ENCODE measurements at regions not wholly inside any gene's neighbourhood (a gene's known extent, or its start where the extent isn't known, plus 50 kb on each side); places are given as distances from the start of the nearest gene placed in this dataset.
A peak's percentile ranks its signal among the peaks of the same experiment; 100 is the strongest.

DNA sequence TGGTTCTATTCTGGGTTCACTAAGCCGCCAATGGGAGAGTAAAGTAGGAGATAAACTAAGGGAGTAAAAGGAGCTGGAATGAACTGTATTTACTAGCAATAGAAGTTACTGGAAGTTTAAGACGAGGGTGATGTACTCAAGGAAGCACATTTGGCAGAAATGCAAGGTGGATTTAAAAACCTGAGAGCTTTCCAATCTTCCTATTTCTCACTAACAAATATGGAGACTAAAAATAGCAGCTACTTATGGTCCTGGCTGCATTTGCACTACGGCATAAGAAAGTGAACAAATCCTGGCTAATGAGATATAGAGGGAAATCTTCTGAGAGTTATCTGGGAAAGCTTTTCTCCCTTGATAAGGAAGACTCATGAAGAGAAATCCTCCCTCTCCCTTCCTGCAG is 153.4 kb downstream of the TMEM161B start:
- Histone ChIP-seq H3K4me3 (no peak overlapping the region), H3K4me2 (no peak overlapping the region), H3K27ac (ENCODE audit: low read depth) (no peak overlapping the region), H3K27me3 (ENCODE audit: insufficient read depth) (no peaks in the 10 kb centered on the region), H3K4me1 (ENCODE audit: insufficient read depth) (no peaks in the 10 kb centered on the region; the same call in 1 of the 2 replicates), H3K9me2 (ENCODE audit: insufficient read depth) (no peaks in the 10 kb centered on the region), H3F3A (replicated peaks; ENCODE audit: low read depth) (no peaks in the 10 kb centered on the region), H3K79me2 (replicated peaks; ENCODE audit: insufficient read depth) (no peaks in the 10 kb centered on the region), H3K36me3 (ENCODE audit: insufficient read depth) (no peaks in the 10 kb centered on the region), H4K20me1 (replicated peaks; ENCODE audit: insufficient read depth) (no peaks in the 10 kb centered on the region), H2AFZ (peak overlapping the region; percentile 67)
- Mint-ChIP-seq H3K4me1 (no peaks in the 10 kb centered on the region), H3K27ac (no peak overlapping the region), H3K9me3 (no peaks in the 10 kb centered on the region), H3K4me3 (no peak overlapping the region), H3K27me3 (ENCODE audit: insufficient read depth, low read depth, poor library complexity) (no peaks in the 10 kb centered on the region), H3K36me3 (ENCODE audit: low read depth) (no peaks in the 10 kb centered on the region)
- DNase-seq (ENCODE audit: low spot score) (no peak), ATAC-seq (no peak)
- TF ChIP-seq, protein P1, sequence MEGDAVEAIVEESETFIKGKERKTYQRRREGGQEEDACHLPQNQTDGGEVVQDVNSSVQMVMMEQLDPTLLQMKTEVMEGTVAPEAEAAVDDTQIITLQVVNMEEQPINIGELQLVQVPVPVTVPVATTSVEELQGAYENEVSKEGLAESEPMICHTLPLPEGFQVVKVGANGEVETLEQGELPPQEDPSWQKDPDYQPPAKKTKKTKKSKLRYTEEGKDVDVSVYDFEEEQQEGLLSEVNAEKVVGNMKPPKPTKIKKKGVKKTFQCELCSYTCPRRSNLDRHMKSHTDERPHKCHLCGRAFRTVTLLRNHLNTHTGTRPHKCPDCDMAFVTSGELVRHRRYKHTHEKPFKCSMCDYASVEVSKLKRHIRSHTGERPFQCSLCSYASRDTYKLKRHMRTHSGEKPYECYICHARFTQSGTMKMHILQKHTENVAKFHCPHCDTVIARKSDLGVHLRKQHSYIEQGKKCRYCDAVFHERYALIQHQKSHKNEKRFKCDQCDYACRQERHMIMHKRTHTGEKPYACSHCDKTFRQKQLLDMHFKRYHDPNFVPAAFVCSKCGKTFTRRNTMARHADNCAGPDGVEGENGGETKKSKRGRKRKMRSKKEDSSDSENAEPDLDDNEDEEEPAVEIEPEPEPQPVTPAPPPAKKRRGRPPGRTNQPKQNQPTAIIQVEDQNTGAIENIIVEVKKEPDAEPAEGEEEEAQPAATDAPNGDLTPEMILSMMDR (conservative IDR thresholded peaks at IDR 0.05; ENCODE audit: low read depth in 2 of 2): no peak
- TF ChIP-seq, protein P2, sequence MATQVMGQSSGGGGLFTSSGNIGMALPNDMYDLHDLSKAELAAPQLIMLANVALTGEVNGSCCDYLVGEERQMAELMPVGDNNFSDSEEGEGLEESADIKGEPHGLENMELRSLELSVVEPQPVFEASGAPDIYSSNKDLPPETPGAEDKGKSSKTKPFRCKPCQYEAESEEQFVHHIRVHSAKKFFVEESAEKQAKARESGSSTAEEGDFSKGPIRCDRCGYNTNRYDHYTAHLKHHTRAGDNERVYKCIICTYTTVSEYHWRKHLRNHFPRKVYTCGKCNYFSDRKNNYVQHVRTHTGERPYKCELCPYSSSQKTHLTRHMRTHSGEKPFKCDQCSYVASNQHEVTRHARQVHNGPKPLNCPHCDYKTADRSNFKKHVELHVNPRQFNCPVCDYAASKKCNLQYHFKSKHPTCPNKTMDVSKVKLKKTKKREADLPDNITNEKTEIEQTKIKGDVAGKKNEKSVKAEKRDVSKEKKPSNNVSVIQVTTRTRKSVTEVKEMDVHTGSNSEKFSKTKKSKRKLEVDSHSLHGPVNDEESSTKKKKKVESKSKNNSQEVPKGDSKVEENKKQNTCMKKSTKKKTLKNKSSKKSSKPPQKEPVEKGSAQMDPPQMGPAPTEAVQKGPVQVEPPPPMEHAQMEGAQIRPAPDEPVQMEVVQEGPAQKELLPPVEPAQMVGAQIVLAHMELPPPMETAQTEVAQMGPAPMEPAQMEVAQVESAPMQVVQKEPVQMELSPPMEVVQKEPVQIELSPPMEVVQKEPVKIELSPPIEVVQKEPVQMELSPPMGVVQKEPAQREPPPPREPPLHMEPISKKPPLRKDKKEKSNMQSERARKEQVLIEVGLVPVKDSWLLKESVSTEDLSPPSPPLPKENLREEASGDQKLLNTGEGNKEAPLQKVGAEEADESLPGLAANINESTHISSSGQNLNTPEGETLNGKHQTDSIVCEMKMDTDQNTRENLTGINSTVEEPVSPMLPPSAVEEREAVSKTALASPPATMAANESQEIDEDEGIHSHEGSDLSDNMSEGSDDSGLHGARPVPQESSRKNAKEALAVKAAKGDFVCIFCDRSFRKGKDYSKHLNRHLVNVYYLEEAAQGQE (IDR thresholded peaks at IDR 0.05; ENCODE audit: unreplicated experiment): no peak
- TF ChIP-seq STAT1 (IDR thresholded peaks at IDR 0.05; ENCODE audit: unreplicated experiment): no peak
- TF ChIP-seq, protein P3, sequence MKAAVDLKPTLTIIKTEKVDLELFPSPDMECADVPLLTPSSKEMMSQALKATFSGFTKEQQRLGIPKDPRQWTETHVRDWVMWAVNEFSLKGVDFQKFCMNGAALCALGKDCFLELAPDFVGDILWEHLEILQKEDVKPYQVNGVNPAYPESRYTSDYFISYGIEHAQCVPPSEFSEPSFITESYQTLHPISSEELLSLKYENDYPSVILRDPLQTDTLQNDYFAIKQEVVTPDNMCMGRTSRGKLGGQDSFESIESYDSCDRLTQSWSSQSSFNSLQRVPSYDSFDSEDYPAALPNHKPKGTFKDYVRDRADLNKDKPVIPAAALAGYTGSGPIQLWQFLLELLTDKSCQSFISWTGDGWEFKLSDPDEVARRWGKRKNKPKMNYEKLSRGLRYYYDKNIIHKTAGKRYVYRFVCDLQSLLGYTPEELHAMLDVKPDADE (IDR thresholded peaks at IDR 0.05): no peak
- TF ChIP-seq ZNF114 (CRISPR knock-in tag; IDR thresholded peaks at IDR 0.05): no peak
- TF ChIP-seq EZH2 (IDR thresholded peaks at IDR 0.05; ENCODE audit: low read depth, unreplicated experiment): no peak
- TF ChIP-seq NANOG (IDR thresholded peaks at IDR 0.05; ENCODE audit: borderline replicate concordance): no peak
- no peak for TF ChIP-seq POLR2AphosphoS5 (IDR thresholded peaks at IDR 0.05; ENCODE audit: low read depth)
- no peak for TF ChIP-seq EZH2phosphoT487 (IDR thresholded peaks at IDR 0.05; ENCODE audit: unreplicated experiment)
- TF ChIP-seq JUNB (IDR thresholded peaks at IDR 0.05; ENCODE audit: unreplicated experiment): no peak
- no peak for TF ChIP-seq CREB1 (CRISPR knock-in tag; IDR thresholded peaks at IDR 0.05; ENCODE audit: low read depth)
- TF ChIP-seq ZNF331 (CRISPR knock-in tag; IDR thresholded peaks at IDR 0.05; ENCODE audit: low read depth): no peak
- TF ChIP-seq, protein P4, sequence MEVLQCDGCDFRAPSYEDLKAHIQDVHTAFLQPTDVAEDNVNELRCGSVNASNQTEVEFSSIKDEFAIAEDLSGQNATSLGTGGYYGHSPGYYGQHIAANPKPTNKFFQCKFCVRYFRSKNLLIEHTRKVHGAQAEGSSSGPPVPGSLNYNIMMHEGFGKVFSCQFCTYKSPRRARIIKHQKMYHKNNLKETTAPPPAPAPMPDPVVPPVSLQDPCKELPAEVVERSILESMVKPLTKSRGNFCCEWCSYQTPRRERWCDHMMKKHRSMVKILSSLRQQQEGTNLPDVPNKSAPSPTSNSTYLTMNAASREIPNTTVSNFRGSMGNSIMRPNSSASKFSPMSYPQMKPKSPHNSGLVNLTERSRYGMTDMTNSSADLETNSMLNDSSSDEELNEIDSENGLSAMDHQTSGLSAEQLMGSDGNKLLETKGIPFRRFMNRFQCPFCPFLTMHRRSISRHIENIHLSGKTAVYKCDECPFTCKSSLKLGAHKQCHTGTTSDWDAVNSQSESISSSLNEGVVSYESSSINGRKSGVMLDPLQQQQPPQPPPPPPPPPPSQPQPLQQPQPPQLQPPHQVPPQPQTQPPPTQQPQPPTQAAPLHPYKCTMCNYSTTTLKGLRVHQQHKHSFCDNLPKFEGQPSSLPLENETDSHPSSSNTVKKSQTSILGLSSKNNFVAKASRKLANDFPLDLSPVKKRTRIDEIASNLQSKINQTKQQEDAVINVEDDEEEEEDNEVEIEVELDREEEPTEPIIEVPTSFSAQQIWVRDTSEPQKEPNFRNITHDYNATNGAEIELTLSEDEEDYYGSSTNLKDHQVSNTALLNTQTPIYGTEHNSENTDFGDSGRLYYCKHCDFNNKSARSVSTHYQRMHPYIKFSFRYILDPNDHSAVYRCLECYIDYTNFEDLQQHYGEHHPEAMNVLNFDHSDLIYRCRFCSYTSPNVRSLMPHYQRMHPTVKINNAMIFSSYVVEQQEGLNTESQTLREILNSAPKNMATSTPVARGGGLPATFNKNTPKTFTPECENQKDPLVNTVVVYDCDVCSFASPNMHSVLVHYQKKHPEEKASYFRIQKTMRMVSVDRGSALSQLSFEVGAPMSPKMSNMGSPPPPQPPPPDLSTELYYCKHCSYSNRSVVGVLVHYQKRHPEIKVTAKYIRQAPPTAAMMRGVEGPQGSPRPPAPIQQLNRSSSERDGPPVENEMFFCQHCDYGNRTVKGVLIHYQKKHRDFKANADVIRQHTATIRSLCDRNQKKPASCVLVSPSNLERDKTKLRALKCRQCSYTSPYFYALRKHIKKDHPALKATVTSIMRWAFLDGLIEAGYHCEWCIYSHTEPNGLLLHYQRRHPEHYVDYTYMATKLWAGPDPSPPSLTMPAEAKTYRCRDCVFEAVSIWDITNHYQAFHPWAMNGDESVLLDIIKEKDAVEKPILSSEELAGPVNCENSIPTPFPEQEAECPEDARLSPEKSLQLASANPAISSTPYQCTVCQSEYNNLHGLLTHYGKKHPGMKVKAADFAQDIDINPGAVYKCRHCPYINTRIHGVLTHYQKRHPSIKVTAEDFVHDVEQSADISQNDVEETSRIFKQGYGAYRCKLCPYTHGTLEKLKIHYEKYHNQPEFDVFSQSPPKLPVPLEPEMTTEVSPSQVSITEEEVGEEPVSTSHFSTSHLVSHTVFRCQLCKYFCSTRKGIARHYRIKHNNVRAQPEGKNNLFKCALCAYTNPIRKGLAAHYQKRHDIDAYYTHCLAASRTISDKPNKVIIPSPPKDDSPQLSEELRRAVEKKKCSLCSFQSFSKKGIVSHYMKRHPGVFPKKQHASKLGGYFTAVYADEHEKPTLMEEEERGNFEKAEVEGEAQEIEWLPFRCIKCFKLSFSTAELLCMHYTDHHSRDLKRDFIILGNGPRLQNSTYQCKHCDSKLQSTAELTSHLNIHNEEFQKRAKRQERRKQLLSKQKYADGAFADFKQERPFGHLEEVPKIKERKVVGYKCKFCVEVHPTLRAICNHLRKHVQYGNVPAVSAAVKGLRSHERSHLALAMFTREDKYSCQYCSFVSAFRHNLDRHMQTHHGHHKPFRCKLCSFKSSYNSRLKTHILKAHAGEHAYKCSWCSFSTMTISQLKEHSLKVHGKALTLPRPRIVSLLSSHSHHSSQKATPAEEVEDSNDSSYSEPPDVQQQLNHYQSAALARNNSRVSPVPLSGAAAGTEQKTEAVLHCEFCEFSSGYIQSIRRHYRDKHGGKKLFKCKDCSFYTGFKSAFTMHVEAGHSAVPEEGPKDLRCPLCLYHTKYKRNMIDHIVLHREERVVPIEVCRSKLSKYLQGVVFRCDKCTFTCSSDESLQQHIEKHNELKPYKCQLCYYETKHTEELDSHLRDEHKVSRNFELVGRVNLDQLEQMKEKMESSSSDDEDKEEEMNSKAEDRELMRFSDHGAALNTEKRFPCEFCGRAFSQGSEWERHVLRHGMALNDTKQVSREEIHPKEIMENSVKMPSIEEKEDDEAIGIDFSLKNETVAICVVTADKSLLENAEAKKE (CRISPR knock-in tag; IDR thresholded peaks at IDR 0.05): no peak

Data from GM23338 (cell line).